PC-3 (cell line): ENCODE measurements at regions not wholly inside any gene's neighbourhood (a gene's known extent, or its start where the extent isn't known, plus 50 kb on each side); places are given as distances from the start of the nearest gene placed in this dataset.

ENCODE experiments used
- EZH2 ChIP-seq: fragments of 300-600 bp; sonication (generic); IDR thresholded peaks from one replicate; pipeline ENCODE4 v1.6.1; 2017; ENCODE audit warnings: antibody characterized with exemption, mild to moderate bottlenecking, low read length; ENCODE audit not compliant: unreplicated experiment
- TF ChIP-seq, protein P1 (sequence below): fragments of 300-600 bp; sonication (generic); conservative IDR thresholded peaks from 2 replicates; pipeline ENCODE4 v1.5.1; 2017; ENCODE audit warnings: antibody characterized with exemption, low read depth, mild to moderate bottlenecking, low read length

DNA sequence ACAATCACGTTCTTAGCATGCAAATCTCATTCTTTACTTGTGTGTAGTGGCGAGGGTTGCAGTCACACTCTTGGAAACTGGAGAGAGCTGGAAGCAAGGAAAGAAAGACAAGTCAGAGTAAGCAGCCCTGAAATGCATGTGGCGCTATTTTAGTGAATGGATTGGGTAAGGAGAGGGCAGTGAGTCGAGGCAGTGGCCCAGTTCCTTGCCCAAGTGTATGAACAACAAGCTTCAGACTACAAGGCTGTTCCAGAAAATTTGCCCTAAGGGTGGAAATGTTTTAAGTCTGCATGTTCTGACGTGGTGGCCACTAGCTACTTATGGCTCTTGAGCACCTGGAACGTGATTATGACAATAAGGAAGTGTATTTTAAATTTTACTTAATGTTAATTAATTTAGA, 59.4 kb upstream of the PTPN3 start:
- TF ChIP-seq, protein P1, sequence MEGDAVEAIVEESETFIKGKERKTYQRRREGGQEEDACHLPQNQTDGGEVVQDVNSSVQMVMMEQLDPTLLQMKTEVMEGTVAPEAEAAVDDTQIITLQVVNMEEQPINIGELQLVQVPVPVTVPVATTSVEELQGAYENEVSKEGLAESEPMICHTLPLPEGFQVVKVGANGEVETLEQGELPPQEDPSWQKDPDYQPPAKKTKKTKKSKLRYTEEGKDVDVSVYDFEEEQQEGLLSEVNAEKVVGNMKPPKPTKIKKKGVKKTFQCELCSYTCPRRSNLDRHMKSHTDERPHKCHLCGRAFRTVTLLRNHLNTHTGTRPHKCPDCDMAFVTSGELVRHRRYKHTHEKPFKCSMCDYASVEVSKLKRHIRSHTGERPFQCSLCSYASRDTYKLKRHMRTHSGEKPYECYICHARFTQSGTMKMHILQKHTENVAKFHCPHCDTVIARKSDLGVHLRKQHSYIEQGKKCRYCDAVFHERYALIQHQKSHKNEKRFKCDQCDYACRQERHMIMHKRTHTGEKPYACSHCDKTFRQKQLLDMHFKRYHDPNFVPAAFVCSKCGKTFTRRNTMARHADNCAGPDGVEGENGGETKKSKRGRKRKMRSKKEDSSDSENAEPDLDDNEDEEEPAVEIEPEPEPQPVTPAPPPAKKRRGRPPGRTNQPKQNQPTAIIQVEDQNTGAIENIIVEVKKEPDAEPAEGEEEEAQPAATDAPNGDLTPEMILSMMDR: no peak
- TF ChIP-seq EZH2: no peak
